ENCODE measurements at regions not wholly inside any gene's neighbourhood (a gene's known extent, or its start where the extent isn't known, plus 50 kb on each side); places are given as distances from the start of the nearest gene placed in this dataset.

DNA sequence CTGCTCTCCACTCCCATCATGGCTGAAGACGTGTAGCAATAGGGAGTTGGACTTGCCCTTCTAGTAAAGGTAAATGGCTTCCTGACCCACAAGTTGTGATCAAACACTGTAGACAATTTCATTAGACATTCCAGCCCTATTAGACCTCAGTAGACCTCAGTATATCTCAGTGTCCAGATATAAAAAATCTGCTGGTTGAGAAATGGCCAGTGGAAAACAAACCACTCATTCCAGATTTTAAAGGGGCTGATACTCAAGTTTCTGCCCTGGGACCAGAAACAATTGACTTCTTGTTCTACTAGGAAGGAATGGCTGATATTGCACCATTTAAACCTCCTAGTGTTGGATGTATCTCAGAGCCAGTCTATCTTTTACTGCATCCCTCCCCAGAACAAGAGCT is 613.2 kb downstream of the PDCD6IP start:
- DNase-seq (ENCODE audit: low read depth), result no peak
- no peak for TF ChIP-seq CTCF (IDR thresholded peaks at IDR 0.05; ENCODE audit: insufficient read depth, low read depth, low read length, missing control alignments)
- H3K4me3 ChIP-seq (ENCODE audit: low read length), result no peak overlapping the region

- TF ChIP-seq CTCF (IDR thresholded peaks at IDR 0.05; ENCODE audit: insufficient read depth, low read depth, low read length, missing control alignments), result no peak
- DNase-seq (ENCODE audit: low read depth), result peak; percentile 1
- no peak overlapping the region for H3K4me3 ChIP-seq (ENCODE audit: low read length)
Observed at GRCh38 chr3:34419801-34420200, 621.4 kb downstream of the PDCD6IP start.

- no peak overlapping the region for H3K4me3 ChIP-seq (ENCODE audit: low read length)
- DNase-seq (ENCODE audit: low read depth), result no peak
- TF ChIP-seq CTCF (IDR thresholded peaks at IDR 0.05; ENCODE audit: insufficient read depth, low read depth, low read length, missing control alignments), result no peak
Observed at GRCh38 chr3:34421762-34422161, 623.3 kb downstream of the PDCD6IP start.

- no peak for DNase-seq (ENCODE audit: low read depth)
- no peak overlapping the region for H3K4me3 ChIP-seq (ENCODE audit: low read length)
- no peak for TF ChIP-seq CTCF (IDR thresholded peaks at IDR 0.05; ENCODE audit: insufficient read depth, low read depth, low read length, missing control alignments)
Observed at GRCh38 chr3:34439796-34440195, 641.4 kb downstream of the PDCD6IP start.

DNA sequence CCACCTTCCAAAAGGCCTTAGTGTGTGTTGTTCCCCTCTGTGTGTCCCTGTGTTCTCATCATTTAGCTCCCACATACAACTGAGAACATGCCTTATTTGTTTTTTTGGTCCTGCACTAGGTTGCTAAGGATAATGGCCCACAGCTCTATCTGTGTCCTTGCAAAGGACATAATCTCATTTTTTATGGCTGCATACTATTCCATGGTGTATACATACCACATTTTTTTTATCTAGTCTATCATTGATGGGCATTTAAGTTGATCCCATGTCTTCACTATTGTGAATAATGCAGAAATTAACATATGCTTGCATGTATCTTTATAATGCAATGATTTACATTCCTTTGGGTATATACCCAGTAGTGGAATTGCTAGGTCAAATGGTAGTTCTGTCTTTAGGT is 645.7 kb downstream of the PDCD6IP start:
- H3K4me3 ChIP-seq (ENCODE audit: low read length), result no peak overlapping the region
- no peak for TF ChIP-seq CTCF (IDR thresholded peaks at IDR 0.05; ENCODE audit: insufficient read depth, low read depth, low read length, missing control alignments)
- DNase-seq (ENCODE audit: low read depth), result no peak

DNA sequence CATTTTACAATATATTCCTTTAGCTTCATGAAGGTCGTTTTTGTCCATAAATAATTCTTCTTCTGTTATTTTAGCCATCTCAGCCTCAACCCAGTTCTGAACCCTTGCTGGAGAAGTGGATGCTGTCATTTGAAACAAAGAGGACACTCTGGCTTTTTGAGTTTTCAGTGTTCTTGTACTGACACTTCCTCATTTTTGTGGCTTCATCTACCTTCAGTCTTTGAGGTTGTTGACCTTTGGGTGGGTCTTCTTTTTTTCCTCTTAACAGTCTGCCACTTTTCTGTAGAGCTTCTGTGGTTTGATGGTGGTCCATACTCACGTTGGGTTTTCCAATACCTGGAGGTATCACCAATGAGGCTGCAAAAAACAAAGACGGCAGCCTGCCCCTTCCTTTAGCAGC is 650.9 kb downstream of the PDCD6IP start:
- no peak overlapping the region for H3K4me3 ChIP-seq (ENCODE audit: low read length)
- TF ChIP-seq CTCF (IDR thresholded peaks at IDR 0.05; ENCODE audit: insufficient read depth, low read depth, low read length, missing control alignments), result no peak
- DNase-seq (ENCODE audit: low read depth), result no peak

- no peak overlapping the region for H3K4me3 ChIP-seq (ENCODE audit: low read length)
- DNase-seq (ENCODE audit: low read depth), result no peak
- no peak for TF ChIP-seq CTCF (IDR thresholded peaks at IDR 0.05; ENCODE audit: insufficient read depth, low read depth, low read length, missing control alignments)
Observed at GRCh38 chr3:34463414-34463813, 665.0 kb downstream of the PDCD6IP start.
